ENCODE measurements at regions not wholly inside any gene's neighbourhood (a gene's known extent, or its start where the extent isn't known, plus 50 kb on each side); places are given as distances from the start of the nearest gene placed in this dataset.
A peak's percentile ranks its signal among the peaks of the same experiment; 100 is the strongest.
"Not testable (repeated sequence)": the region's sequence is repeated elsewhere in the genome, so short reads cannot be mapped to it uniquely, and the experiment has no call there.

DNA sequence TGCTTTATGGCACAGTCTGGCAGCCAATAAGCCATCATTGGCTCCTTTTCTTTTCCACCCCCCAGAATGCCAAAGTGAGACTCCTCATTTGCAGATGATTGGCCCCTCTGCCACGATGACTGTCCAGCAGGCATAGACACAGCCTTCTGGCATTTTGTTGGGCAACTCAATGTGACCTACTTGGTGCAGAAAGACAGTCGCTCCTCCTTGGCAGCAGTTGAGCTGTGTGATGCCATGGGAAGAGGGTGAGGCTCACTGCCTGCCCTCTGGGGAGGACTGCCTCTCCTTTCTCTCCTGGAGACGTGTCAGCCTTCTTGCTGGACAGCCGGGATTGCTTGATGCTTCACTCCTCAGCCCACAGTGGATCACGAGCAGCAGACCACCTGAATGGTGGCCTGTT is 264.9 kb downstream of the C12orf75 start:
- DNase-seq, result no peak

DNA sequence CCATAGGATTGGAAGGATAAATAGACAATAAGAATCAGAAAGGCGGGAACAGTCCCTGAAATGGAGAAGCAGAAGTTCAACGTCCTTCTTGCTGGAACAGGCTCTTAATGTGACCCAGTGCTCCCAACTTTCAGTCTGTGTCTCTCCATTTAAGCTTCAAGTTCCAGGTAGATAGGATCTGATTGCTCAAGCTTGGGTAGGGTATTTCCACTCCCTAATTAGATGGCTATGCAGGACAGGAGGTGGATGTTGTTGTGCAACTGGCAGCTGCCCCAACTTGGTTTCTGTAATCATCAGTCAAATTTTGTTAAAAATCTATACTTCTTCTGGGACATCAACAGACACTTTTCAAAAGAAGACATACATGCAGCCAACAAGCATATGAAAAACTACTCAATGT is 266.2 kb downstream of the C12orf75 start:
- no peak for DNase-seq

DNA sequence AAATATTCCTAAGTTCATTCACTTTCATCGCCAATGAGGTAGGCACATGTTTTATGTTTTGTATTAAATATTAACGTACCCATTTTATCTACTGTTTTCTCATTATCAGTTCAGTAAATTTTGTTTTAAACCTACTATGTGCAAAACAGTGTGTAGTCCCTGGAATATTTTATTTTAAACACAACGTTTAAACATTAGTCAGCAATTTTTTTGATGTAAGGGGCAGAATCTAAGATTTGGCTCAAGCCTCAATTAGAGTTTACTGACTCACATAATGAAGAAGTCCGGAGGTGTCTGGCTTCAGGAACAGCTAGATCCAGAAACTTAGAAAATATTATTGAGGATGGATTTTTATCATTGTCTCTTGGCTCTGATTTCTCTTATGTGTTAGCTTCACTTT is 267.5 kb downstream of the C12orf75 start:
- DNase-seq, result no peak

DNA sequence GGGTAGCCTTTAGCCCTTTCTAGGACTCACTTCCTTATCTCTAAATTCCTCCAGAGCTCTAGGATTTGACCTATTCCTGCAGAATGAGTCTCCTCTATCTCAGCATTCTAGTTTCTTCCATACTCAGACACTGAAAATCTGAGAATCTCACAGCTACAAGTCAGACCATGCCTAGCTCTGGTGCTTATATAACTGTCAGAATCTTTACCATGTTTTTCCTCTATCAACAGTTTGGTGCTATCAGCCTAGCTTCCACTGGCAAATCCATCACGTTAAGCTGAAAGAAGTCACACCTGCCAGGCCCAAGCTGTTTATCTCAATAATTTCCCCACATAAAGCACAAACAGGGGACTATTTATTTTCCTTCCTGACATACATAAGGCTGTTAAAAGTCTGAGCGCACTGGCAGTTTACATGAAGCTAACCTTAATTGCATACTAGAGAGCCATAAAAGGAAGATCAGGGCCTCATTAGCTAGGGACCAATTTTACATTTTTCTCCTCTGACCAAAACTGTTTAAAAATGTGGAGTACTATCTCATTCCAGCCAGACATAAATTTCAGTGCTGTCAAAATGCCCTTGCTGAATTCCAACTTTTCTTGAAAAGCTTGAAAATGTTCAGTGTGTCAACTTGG is 270.5 kb downstream of the C12orf75 start:
- no peak for DNase-seq

GRCh38 chr12:105602312-105602711 is 271.8 kb downstream of the C12orf75 start:
- not testable (repeated sequence) for DNase-seq

GRCh38 chr12:105604281-105604680 is 273.8 kb downstream of the C12orf75 start:
- DNase-seq, result not testable (repeated sequence)

GRCh38 chr12:105606613-105607012 is 276.1 kb downstream of the C12orf75 start:
- DNase-seq, result not testable (repeated sequence)

DNA sequence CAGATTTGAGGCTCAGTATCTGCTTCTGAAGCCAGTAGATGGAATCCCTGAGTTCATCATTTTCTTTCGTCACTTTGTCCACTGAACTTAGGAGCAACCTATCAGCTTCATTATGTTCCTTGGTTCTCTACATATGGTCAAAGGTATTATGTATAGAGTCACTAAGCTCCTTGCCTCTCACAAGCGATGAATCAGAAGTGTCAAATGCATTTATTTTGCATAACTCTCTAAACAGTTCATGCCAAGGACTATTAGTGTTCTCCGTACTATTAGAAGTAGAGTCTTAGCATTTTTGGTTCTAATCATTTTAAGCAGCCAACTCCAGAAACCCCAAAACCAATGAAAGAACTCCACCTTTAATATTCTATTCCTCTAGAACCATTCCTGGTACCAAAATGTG is 278.5 kb downstream of the C12orf75 start:
- not testable (repeated sequence) for DNase-seq

DNA sequence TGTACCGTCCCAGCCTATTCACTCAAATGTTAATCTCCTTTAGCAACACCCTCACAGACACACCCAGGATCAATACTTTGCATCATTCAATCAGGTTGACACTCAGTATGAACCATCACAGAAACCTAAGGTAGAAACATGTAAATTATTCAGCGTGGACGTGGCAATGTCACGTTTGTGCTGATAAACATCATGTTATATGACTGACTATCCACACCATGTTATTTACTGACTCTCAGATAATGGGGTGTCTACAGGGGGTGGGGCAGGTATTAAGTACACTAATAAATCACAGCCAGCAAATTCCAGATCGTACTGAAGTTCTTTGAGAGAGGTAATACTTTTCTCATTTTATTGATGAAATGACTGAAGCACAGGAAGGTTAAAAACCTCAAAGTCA is 280.0 kb downstream of the C12orf75 start:
- DNase-seq, result no peak

DNA sequence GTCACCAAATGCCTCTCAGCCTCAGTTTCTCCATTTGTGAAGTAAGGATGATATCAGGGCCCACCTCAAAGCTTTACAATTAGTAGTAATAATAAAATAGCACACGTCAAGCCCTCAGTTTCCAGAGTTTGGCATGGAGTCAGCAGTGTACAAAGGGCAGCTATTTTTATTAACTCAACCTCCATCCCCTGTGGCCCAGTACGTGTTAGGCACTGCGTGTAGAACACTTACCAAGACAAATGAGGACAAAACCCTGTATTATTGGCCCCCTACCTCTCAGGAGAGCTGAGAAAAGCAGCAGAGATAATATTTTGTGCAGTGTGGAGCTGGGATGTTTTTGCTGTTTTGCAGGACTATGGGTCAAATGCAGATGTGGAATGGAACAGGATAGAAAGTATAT is 280.8 kb downstream of the C12orf75 start:
- no peak for DNase-seq

- DNase-seq, result no peak
These were observed 282.8 kb downstream of the C12orf75 start for GRCh38 chr12:105613269-105613668.

- no peak for DNase-seq
These were observed 283.4 kb downstream of the C12orf75 start for GRCh38 chr12:105613887-105614286.

- no peak for DNase-seq
These were observed 286.6 kb downstream of the C12orf75 start for GRCh38 chr12:105616971-105617540.

DNA sequence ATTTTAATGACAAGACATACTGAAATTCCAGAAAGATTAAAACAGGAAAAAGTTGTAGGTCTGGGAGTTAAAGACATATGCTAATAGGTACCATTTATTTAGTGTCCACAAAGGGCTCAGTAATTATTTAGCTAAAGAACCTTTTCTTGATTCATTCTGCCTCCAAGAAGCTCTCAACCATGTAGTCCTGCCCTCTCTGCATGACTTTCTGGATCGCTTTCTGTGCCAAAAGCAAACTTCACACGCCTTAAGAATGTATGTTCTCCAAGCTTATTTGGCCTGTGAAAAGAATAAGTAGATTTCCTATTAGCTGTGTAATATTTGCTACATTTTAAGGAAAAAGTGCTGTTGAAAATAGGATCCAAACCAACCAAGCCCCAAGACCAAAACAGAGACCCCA is 291.7 kb downstream of the C12orf75 start:
- no peak for DNase-seq

GRCh38 chr12:105622846-105623736 is 292.6 kb downstream of the C12orf75 start:
- no peak for DNase-seq

- DNase-seq, result no peak
These were observed 296.2 kb downstream of the C12orf75 start for GRCh38 chr12:105626653-105627052.

- DNase-seq, result no peak
These were observed 307.0 kb downstream of the C12orf75 start for GRCh38 chr12:105637470-105637869.

GRCh38 chr12:105640761-105641160 is 310.3 kb downstream of the C12orf75 start:
- DNase-seq, result peak; percentile 17

- no peak for DNase-seq
These were observed 311.3 kb downstream of the C12orf75 start for GRCh38 chr12:105641749-105642148.

DNA sequence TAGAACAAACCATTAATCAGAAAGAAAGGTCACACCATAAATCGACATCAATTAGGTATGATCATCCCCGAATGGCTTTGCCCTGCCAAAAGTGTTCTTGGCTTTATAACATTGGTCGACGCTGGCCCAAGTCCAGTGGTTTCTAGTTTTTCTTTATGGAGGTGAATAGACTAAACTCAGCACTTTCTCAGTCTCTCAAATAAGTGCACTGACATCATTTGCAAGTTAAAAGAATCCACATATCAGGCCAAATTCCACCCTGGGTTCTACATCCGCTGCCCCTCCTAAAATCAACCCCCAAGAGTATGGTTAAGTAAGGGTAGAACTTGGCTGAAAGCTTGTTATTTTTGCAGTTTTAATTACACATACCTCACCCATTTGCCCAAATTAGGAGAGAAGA is 314.3 kb downstream of the C12orf75 start:
- no peak for DNase-seq

DNA sequence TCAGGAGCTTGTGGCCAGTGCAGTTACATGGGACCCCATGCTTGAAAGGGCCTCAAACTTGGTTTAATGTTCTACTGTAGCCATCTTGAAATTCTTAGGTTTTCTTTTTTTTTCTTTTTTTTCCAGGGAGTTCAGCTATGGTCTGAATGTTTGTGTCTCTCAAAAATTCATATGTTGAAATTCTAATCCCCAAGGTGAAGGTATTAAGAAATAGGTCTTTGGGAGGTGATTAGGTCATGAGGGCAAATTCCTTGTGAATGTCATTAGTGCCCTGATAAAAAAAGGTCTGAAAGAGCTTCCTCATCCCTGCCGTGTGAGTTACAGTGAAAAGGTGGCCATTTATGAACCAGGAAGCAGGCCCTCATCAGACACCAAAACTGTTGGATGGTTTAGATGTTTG is 324.1 kb downstream of the C12orf75 start:
- DNase-seq, result no peak

- DNase-seq, result no peak
These were observed 327.9 kb downstream of the C12orf75 start for GRCh38 chr12:105658389-105658788.

DNA sequence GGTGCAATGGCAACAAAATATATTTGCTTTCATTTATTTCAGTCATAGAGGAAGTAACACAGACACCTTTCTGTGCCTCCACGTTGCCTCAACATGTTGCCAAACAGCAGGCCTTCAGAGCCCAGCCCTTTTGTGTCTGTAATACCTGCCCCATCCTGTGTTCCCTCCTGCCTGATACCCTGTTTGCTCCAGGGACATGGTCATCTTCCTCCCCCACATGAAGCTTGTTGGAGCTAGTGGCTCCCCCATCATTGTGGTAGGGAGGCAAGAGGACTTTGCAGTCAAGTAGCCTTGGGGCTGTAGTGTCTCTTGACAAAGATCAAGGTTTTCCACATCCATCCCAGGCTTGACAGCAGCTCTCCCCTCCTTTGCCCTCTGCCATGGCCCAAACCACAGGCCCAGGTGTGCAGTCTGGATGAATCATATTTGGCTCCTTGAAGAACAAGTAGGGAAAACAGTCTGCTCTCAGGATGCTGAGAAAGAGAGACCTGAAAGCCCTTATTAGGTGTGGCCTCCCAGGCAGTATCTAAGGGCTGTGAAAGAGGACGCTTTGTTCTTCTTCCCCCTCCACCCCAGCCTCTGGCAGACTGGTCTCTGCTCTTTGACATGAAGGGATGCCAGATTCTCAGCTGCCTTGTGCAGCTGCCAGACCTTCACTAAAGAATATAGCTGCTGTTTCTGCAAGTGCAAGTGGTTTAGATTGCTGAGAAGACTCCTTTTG is 329.0 kb downstream of the C12orf75 start:
- DNase-seq, result no peak

All from NCI-H345 (cell line).